ENCODE measurements at regions not wholly inside any gene's neighbourhood (a gene's known extent, or its start where the extent isn't known, plus 50 kb on each side); places are given as distances from the start of the nearest gene placed in this dataset.

DNA sequence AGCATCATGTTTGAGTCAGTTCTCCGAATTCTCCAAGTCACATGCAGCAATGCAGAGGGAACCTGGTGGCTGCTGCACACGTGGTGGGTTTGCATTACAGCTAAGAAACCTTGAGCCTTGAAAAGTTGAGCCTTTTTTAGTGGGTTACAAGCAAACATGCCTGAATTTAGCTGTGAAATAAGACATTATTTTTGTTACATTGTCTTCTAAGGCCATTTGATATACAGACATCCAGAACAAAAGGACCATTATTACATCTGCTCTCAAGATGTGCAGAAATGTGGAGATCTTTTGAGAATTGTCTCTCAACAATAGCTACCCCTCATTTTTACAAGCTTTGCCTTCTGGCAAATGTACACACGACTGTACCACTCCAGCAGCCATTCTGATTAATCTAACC lies 720.5 kb upstream of the SLC35B3 start:
- TF ChIP-seq POLR2A (IDR thresholded peaks at IDR 0.05) (no peak), POLR2AphosphoS5 (IDR thresholded peaks at IDR 0.05; ENCODE audit: insufficient read depth in 1 of 2, low read depth in 1 of 2) (no peak)
- TF ChIP-seq, protein P1, sequence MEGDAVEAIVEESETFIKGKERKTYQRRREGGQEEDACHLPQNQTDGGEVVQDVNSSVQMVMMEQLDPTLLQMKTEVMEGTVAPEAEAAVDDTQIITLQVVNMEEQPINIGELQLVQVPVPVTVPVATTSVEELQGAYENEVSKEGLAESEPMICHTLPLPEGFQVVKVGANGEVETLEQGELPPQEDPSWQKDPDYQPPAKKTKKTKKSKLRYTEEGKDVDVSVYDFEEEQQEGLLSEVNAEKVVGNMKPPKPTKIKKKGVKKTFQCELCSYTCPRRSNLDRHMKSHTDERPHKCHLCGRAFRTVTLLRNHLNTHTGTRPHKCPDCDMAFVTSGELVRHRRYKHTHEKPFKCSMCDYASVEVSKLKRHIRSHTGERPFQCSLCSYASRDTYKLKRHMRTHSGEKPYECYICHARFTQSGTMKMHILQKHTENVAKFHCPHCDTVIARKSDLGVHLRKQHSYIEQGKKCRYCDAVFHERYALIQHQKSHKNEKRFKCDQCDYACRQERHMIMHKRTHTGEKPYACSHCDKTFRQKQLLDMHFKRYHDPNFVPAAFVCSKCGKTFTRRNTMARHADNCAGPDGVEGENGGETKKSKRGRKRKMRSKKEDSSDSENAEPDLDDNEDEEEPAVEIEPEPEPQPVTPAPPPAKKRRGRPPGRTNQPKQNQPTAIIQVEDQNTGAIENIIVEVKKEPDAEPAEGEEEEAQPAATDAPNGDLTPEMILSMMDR (IDR thresholded peaks at IDR 0.05), result no peak

Data from vagina (tissue), 2 donors.